ENCODE measurements at regions not wholly inside any gene's neighbourhood (a gene's known extent, or its start where the extent isn't known, plus 50 kb on each side); places are given as distances from the start of the nearest gene placed in this dataset.
"Not testable (repeated sequence)": the region's sequence is repeated elsewhere in the genome, so short reads cannot be mapped to it uniquely, and the experiment has no call there.

GRCh38 chr2:192876698-192877097 lies 682.0 kb upstream of the TMEFF2 start:
- no peak for DNase-seq

- no peak for DNase-seq
Observed at GRCh38 chr2:192854706-192855105, 660.0 kb upstream of the TMEFF2 start.

- no peak for DNase-seq
Observed at GRCh38 chr2:192854031-192854430, 659.3 kb upstream of the TMEFF2 start.

- no peak for DNase-seq
Observed at GRCh38 chr2:192828947-192829346, 634.2 kb upstream of the TMEFF2 start.

- no peak for DNase-seq
Observed at GRCh38 chr2:192828175-192828574, 633.4 kb upstream of the TMEFF2 start.

GRCh38 chr2:192827735-192828134 lies 633.0 kb upstream of the TMEFF2 start:
- DNase-seq, result no peak

- no peak for DNase-seq
Observed at GRCh38 chr2:192814376-192814775, 619.6 kb upstream of the TMEFF2 start.

GRCh38 chr2:192813341-192813740 lies 618.6 kb upstream of the TMEFF2 start:
- DNase-seq, result no peak

GRCh38 chr2:192809173-192809572 lies 614.4 kb upstream of the TMEFF2 start:
- no peak for DNase-seq

- DNase-seq, result no peak
Observed at GRCh38 chr2:192783643-192784042, 588.9 kb upstream of the TMEFF2 start.

GRCh38 chr2:192775459-192776262 lies 580.9 kb upstream of the TMEFF2 start:
- no peak for DNase-seq

- DNase-seq, result no peak
Observed at GRCh38 chr2:192775011-192775410, 580.3 kb upstream of the TMEFF2 start.

GRCh38 chr2:192773044-192773443 lies 578.3 kb upstream of the TMEFF2 start:
- DNase-seq, result no peak

GRCh38 chr2:192749611-192750200 lies 555.0 kb upstream of the TMEFF2 start:
- peak in 1 of 2 experiments; percentile 29 for DNase-seq

GRCh38 chr2:192741889-192742288 lies 547.2 kb upstream of the TMEFF2 start:
- no peak for DNase-seq

- no peak for DNase-seq
Observed at GRCh38 chr2:192735447-192735846, 540.7 kb upstream of the TMEFF2 start.

- DNase-seq, result no peak
Observed at GRCh38 chr2:192729369-192729768, 534.6 kb upstream of the TMEFF2 start.

GRCh38 chr2:192725991-192726390 lies 531.3 kb upstream of the TMEFF2 start:
- no peak for DNase-seq

- no peak for DNase-seq
Observed at GRCh38 chr2:192719629-192720028, 524.9 kb upstream of the TMEFF2 start.

GRCh38 chr2:192718340-192718739 lies 523.6 kb upstream of the TMEFF2 start:
- no peak for DNase-seq

GRCh38 chr2:192700934-192701333 lies 506.2 kb upstream of the TMEFF2 start:
- DNase-seq, result no peak

GRCh38 chr2:192697880-192698279 lies 503.1 kb upstream of the TMEFF2 start:
- no peak for DNase-seq

GRCh38 chr2:192696857-192697256 lies 502.1 kb upstream of the TMEFF2 start:
- DNase-seq, result no peak

- no peak for DNase-seq
Observed at GRCh38 chr2:192687015-192687414, 492.3 kb upstream of the TMEFF2 start.

GRCh38 chr2:192682511-192682910 lies 487.8 kb upstream of the TMEFF2 start:
- DNase-seq, result not testable (repeated sequence)
